Ascending aorta (tissue), 2 donors: ENCODE measurements at regions not wholly inside any gene's neighbourhood (a gene's known extent, or its start where the extent isn't known, plus 50 kb on each side); places are given as distances from the start of the nearest gene placed in this dataset.

Experiments used
- DNase-seq, 2 donors: peaks; one replicate each; pipeline ENCODE4 v3.0.0-alpha.2; 2019; ENCODE audit warnings: low spot score in 2 of 2
- H3K27ac ChIP-seq, 2 donors: fragments of 200-600 bp; sonication (generic); one replicate each; pipeline ENCODE4 v1.5.1; 2016 to 2017; ENCODE audit warnings: mild to moderate bottlenecking in 1 of 2
- H3K27me3 ChIP-seq: fragments of 200-600 bp; sonication (generic); one replicate; pipeline ENCODE4 v1.5.1; 2017
- H3K36me3 ChIP-seq, 2 donors: fragments of 200-600 bp; sonication (generic); one replicate each; pipeline ENCODE4 v1.5.1; 2016
- H3K4me1 ChIP-seq, 2 donors: fragments of 200-600 bp; sonication (generic); one replicate each; pipeline ENCODE4 v1.5.1; 2016 to 2017; ENCODE audit warnings: mild to moderate bottlenecking in 1 of 2
- H3K4me3 ChIP-seq, 2 donors: fragments of 200-600 bp; sonication (generic); one replicate each; pipeline ENCODE4 v1.5.1; 2016 to 2017; ENCODE audit warnings: mild to moderate bottlenecking in 1 of 2
- H3K9me3 ChIP-seq, 2 donors: fragments of 200-600 bp; sonication (generic); one replicate each; pipeline ENCODE4 v1.5.1; 2016
- CTCF ChIP-seq, 3 experiments: fragments of 200-600 bp in 2 of 3; fragments of 450-650 bp in 1 of 3; sonication (generic) in 2 of 3; IDR thresholded peaks; one replicate each; pipeline ENCODE4 v1.5.1; 2016 to 2019; ENCODE audit warnings: antibody characterized with exemption in 3 of 3, mild to moderate bottlenecking in 1 of 3, moderate library complexity in 1 of 3
- intact Hi-C: fragments of 100-400 bp; cut with DNase I; formaldehyde crosslinking; loops from one replicate; pipeline ENCODE4 v1.15.1; 2023

DNA sequence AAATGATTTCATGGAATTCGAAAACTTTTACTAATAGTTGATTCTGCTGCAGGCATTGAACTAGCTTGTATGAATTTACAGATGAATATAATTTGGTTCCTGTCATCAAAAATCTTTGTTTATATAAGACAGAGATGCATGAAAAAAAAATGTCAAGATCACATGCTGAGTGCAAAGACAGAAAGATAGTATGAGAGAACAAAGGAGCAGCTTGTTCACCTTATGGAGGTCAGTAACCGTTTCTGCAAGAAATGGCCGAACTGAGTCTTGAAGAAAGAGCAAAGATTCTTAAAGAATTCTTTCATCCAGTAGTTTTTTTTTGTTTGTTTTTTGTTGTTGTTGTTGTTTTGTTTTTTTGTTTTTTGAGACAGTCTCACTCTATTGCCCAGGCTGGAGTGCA lies 450.6 kb downstream of the TUSC7 start:
- no peak for DNase-seq
- Histone ChIP-seq H3K9me3 (no peaks in the 10 kb centered on the region), H3K27me3 (no peaks in the 10 kb centered on the region), H3K4me3 (no peak overlapping the region), H3K36me3 (no peaks in the 10 kb centered on the region), H3K4me1 (no peaks in the 10 kb centered on the region), H3K27ac (no peak overlapping the region)
- intact Hi-C loops, result loop anchor here (5.0 kb wide), 1 partner anchor 122 kb away; no protein-coding TSS in a partner anchor
- no peak for TF ChIP-seq CTCF (IDR thresholded peaks at IDR 0.05)

- Histone ChIP-seq H3K27ac (no peak overlapping the region), H3K4me1 (no peaks in the 10 kb centered on the region), H3K4me3 (no peak overlapping the region), H3K36me3 (no peaks in the 10 kb centered on the region), H3K27me3 (no peaks in the 10 kb centered on the region), H3K9me3 (no peaks in the 10 kb centered on the region)
- TF ChIP-seq CTCF (IDR thresholded peaks at IDR 0.05), result no peak
- no peak for DNase-seq
- intact Hi-C loops, result loop anchor here (5.0 kb wide), 1 partner anchor 120 kb away; no protein-coding TSS in a partner anchor
Measured at GRCh38 chr3:117161816-117162215, 452.2 kb downstream of the TUSC7 start.

DNA sequence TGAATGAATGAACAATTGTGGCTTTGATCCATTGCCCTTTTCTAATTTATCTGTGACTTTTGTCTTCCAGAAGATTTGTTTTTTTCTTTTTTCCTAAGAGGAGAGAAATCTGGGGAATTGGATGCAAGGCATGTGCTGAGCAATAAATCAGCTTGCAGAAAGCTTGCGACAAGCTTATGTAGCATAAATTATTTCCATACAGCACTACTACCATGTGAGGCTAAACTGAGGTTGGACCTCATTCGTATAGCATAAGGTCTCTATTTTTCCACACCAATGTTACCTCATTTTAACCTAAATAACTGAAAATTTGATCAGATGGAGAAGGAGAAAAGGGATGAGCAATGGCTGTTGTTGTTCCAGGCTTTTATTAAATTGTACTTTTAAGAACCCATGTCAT lies 455.6 kb downstream of the TUSC7 start:
- Histone ChIP-seq H3K9me3 (no peaks in the 10 kb centered on the region), H3K4me1 (no peaks in the 10 kb centered on the region), H3K27me3 (no peaks in the 10 kb centered on the region), H3K4me3 (no peak overlapping the region), H3K36me3 (no peaks in the 10 kb centered on the region), H3K27ac (no peak overlapping the region)
- DNase-seq, result no peak
- TF ChIP-seq CTCF (IDR thresholded peaks at IDR 0.05), result no peak
- intact Hi-C loops, result no loop called here

DNA sequence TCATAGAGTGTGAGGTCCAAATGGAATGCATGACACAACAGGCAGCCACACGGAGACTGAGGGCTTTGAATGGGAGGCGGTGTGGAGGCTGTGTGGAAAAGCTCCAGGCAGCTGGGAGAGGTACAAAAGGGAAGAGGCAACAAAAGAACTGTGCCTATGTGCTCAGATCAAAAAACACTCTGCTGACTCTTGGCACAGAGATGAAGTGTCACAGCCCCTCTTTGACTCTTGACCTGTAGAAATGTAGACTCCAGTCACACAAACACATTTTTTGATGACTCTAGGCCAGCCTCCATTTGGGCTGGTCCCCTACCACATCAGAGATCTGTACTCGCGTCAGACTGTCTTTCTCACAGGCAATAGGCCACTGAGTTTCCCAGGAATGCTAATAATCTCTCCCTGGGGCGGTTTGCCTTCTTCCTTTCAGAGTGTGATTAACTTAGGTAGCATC lies 456.0 kb downstream of the TUSC7 start:
- Histone ChIP-seq H3K36me3 (no peaks in the 10 kb centered on the region), H3K4me3 (no peak overlapping the region), H3K9me3 (no peaks in the 10 kb centered on the region), H3K4me1 (no peaks in the 10 kb centered on the region), H3K27me3 (no peaks in the 10 kb centered on the region), H3K27ac (no peak overlapping the region)
- intact Hi-C loops, result no loop called here
- DNase-seq, result no peak
- TF ChIP-seq CTCF (IDR thresholded peaks at IDR 0.05), result no peak

GRCh38 chr3:117168896-117169295 lies 459.3 kb downstream of the TUSC7 start:
- H3K4me3 ChIP-seq, result no peak overlapping the region
- no peak for DNase-seq
- no peaks in the 10 kb centered on the region for H3K9me3 ChIP-seq
- no peak overlapping the region for H3K27ac ChIP-seq
- H3K36me3 ChIP-seq, result no peaks in the 10 kb centered on the region
- no peak for TF ChIP-seq CTCF (IDR thresholded peaks at IDR 0.05)
- intact Hi-C loops, result no loop called here
- H3K4me1 ChIP-seq, result no peaks in the 10 kb centered on the region
- H3K27me3 ChIP-seq, result no peaks in the 10 kb centered on the region

GRCh38 chr3:117170094-117170493 lies 460.5 kb downstream of the TUSC7 start:
- intact Hi-C loops, result no loop called here
- Histone ChIP-seq H3K9me3 (no peaks in the 10 kb centered on the region), H3K27me3 (no peaks in the 10 kb centered on the region), H3K4me3 (no peak overlapping the region), H3K27ac (no peak overlapping the region), H3K4me1 (no peaks in the 10 kb centered on the region), H3K36me3 (no peaks in the 10 kb centered on the region)
- no peak for DNase-seq
- no peak for TF ChIP-seq CTCF (IDR thresholded peaks at IDR 0.05)
